Epithelial cell of esophagus (primary cell): ENCODE measurements at regions not wholly inside any gene's neighbourhood (a gene's known extent, or its start where the extent isn't known, plus 50 kb on each side); places are given as distances from the start of the nearest gene placed in this dataset.
A peak's percentile ranks its signal among the peaks of the same experiment; 100 is the strongest.

Experiments
- DNase-seq: peaks from one replicate; pipeline ENCODE4 v3.0.0; 2010; ENCODE audit warnings: low read depth
- H3K4me3 ChIP-seq: 2 replicates; pipeline ENCODE4 v1.5.1; 2011; ENCODE audit warnings: mild to moderate bottlenecking, low read length, control low read depth
- TF ChIP-seq, protein P1 (sequence below): IDR thresholded peaks from 2 replicates; pipeline ENCODE4 v1.5.1; 2011; ENCODE audit warnings: low read depth, mild to moderate bottlenecking, low read length, control low read depth, inconsistent platforms; ENCODE audit not compliant: insufficient read depth; ENCODE audit errors: missing control alignments

DNA sequence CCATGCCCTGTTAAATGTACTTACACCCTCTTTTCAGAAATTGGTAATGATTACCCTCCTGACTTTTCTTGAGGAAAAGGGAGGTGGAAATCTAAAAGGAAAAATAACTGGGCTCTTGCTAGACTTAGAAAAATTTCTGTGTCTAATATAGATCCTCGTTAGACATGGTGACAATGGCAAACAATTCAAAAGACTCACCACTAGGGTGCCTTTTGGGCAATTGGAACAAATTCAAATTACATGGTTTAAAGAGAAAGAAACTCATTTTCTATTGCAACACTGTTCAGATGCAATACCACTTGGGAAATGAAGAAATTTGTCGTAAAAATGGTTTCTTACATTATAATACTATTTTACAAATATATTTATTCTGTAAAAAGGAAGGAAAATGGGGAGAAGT lies 950.1 kb downstream of the GRM8 start:
- DNase-seq: peak; percentile 2
- TF ChIP-seq, protein P1, sequence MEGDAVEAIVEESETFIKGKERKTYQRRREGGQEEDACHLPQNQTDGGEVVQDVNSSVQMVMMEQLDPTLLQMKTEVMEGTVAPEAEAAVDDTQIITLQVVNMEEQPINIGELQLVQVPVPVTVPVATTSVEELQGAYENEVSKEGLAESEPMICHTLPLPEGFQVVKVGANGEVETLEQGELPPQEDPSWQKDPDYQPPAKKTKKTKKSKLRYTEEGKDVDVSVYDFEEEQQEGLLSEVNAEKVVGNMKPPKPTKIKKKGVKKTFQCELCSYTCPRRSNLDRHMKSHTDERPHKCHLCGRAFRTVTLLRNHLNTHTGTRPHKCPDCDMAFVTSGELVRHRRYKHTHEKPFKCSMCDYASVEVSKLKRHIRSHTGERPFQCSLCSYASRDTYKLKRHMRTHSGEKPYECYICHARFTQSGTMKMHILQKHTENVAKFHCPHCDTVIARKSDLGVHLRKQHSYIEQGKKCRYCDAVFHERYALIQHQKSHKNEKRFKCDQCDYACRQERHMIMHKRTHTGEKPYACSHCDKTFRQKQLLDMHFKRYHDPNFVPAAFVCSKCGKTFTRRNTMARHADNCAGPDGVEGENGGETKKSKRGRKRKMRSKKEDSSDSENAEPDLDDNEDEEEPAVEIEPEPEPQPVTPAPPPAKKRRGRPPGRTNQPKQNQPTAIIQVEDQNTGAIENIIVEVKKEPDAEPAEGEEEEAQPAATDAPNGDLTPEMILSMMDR: no peak
- no peak overlapping the region for H3K4me3 ChIP-seq

DNA sequence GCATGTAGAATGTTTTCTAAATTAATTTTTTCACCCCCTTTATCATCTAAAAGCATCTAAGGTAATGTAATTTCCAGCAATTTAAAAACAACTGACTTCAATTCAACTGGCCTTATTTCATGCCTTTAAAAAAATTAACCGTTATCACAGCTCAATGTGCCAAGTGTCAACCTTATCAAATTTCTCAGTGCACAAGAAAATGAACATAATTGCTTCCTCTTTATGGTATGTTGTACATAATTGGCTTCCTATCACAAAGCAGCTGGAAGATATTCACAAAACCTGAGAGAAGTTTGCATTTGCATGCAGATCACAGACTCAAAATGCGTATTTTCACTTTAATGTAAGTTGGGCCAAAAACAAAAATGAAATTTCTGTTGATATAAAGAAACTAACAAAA lies 966.4 kb downstream of the GRM8 start:
- TF ChIP-seq, protein P1: no peak
- H3K4me3 ChIP-seq: no peak overlapping the region
- DNase-seq: no peak

DNA sequence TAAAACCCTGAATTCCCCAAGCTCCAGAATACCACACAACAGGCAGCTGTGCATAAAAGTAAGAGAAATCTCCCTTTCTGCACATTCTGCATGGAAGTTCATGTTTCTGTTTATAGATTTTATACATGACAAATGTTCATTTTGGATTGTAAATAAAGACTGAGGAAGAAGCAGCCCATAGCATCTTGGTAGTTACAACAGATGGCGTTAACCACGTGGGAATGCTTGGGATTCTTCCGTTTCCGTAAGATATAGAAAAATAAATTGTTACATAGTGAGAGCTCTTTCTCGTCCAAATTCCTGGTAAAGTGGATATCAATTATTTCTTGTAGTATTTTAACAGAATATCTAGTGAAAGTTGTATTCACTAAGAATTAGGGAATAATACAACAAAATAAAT lies 1016.5 kb downstream of the GRM8 start:
- no peak overlapping the region for H3K4me3 ChIP-seq
- TF ChIP-seq, protein P1: no peak
- DNase-seq: no peak

DNA sequence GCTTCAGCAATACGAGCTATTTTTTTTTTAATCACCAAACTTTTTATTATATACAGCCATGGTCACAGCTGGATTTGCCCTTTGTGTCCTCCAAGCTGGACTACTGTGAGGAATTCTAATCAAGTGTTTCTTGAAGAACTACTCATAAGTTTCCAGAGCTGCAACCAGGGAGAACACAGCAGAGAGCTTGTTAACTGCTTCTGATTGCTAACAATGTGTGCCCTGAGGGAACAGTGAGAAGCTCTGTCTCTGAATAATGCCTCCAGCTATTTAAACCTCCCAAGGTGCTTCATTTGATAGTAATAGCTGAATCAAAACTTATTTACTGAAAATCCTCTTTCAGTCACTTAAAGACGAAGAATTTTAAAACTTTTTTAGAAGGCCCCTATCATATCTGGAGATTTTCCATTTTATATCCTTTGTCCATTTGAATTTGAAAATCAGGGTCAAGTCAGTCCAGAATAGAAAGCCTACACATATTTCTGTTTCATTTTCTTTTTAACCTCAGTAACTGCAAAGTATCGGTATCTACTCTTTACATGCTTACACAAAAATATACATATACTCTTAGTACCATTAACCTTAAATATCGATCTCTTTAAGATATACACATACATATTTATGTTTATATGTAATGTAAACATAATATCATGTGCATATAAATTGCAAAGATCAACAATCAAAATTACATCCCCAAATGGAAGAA lies 1024.2 kb downstream of the GRM8 start:
- DNase-seq: no peak
- TF ChIP-seq, protein P1: no peak
- H3K4me3 ChIP-seq: no peak overlapping the region

DNA sequence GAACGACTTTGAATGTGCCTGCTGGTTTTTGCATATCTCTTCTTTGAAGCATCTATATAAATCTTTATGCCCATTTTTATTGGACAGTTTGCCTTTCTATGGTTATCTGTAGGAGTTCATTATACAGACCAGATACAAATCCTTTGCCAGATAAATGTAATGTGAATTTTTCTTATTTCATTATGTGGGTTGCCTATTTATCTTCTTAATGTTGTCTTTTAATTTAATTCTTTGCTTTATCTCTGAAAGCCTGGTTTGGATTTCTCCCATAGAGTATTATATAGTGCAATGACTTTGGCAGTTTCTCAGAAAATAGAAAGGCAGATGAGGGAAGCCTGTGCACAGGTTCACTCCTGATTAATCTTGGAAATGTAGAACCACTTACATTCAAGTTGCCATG lies 1025.1 kb downstream of the GRM8 start:
- no peak overlapping the region for H3K4me3 ChIP-seq
- DNase-seq: no peak
- TF ChIP-seq, protein P1: no peak

DNA sequence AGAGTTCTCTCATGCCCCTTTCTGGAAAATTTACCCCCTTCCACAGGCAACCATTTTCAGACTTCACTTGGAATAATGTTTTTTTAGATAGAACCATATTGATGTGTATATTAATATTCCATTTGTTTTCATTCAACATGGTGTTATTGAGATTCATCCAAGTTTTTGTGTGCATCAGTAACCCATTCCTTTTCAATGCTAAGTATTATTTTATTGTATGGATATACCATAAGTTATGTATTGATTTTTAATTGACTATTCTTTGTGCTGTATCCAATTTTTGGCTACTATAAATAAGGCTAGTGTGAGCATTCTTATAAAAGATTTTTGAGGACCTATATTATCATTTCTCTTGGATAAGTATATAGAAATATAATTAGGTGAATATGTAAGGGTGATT lies 1025.7 kb downstream of the GRM8 start:
- TF ChIP-seq, protein P1: no peak
- no peak overlapping the region for H3K4me3 ChIP-seq
- DNase-seq: no peak

DNA sequence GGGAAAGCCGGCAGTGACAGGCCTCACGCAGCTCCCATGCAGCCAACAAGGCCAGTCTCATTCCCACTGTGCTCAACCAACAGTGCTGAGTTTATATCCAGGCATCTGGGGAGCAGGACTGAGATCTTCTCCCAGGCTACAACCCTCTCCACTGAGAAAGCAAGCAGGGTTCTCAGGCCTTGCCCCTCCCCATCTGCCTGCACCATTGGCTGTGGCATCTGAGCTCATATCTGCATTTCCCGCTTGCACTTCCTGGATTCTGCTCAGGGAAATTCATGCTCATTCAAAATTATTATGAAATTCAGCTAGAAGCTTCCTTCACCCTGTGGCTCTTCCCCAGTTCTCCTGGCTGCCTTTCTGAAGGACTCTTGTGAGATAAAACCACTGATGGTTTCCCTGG lies 1029.0 kb downstream of the GRM8 start:
- TF ChIP-seq, protein P1: no peak
- H3K4me3 ChIP-seq: no peak overlapping the region
- no peak for DNase-seq
